ENCODE measurements at regions not wholly inside any gene's neighbourhood (a gene's known extent, or its start where the extent isn't known, plus 50 kb on each side); places are given as distances from the start of the nearest gene placed in this dataset.
"Not testable (repeated sequence)": the region's sequence is repeated elsewhere in the genome, so short reads cannot be mapped to it uniquely, and the experiment has no call there.

- no peak for DNase-seq
Observed at GRCh38 chr1:191693797-191694196, 464.5 kb upstream of the RGS18 start.

GRCh38 chr1:191695865-191696264 is 462.4 kb upstream of the RGS18 start:
- no peak for DNase-seq

DNA sequence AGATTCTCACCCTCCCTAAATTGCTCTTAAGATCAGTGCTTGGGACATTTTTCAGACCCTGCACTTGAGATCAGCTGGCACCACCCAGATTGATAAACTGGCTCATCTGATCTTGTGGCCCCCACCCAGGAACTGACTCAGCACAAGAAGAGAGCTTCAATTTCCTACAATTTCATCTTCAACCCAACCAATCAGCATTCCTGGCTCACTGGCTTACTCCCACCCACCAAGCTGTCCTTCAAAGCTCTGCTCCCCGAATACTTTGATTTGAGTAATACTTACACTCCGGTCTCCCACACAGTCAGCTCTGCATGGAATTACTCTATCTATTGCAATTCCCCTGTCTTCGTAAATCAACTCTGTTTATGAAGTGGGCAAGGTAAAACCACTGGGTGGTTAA is 461.9 kb upstream of the RGS18 start:
- DNase-seq, result no peak

DNA sequence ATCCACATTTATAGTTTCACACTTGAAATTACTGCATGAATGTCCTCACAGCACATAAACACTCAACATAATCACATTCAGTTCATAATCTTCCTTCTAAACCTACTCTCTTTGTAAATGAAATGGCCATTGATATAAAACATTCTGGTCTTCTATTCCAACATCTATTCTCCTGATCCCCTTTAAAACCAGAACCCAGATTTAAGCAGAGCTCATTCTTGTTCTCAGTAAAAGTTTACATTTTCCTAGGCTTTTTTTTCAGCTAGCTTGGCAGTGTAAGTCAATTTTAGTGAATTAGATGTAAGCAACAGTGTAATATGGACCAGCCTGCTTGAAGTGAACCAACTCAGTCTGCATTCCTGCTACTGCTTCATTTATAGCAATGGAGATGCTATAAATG is 460.7 kb upstream of the RGS18 start:
- no peak for DNase-seq

- DNase-seq, result no peak
Observed at GRCh38 chr1:191698246-191698645, 460.0 kb upstream of the RGS18 start.

- no peak for DNase-seq
Observed at GRCh38 chr1:191699343-191699742, 458.9 kb upstream of the RGS18 start.

- DNase-seq, result no peak
Observed at GRCh38 chr1:191700922-191701321, 457.3 kb upstream of the RGS18 start.

- DNase-seq, result no peak
Observed at GRCh38 chr1:191702124-191702523, 456.1 kb upstream of the RGS18 start.

DNA sequence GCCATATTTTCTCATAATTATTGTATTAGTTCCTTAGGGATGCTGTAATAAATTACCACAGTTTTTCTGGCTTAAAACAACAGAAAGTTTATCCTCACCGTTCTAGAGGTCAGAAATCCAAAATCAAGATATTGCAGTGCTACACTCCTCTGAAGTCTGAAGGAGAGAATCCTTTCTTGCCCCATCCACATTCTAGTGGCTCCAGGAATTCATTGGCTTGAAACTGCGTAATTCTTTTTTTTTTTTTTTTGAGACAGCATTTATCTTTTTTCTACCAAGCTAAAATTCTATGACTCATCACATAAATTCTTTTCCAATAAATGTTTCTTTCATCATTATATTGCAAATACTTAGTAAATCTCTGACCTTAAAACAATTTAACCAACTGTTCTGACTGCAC is 451.0 kb upstream of the RGS18 start:
- DNase-seq, result no peak

DNA sequence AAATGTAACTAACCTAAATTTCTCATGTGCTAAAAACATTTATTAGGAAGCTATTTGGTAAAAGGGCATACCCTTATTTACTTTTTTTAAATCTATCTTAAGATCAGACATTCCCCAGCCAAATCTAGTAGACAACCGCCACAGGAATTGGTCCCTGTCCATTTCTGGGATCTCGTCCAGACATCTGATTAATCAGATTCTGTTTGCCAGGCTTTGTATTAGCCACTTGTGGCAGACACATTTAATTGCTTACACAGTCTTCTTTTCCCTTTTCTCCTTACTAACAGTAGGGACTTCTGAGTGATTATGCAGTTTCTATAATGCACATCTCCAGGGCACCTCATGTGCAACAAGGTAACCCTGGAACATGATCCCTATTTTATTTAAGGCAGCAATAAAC is 449.0 kb upstream of the RGS18 start:
- no peak for DNase-seq

- no peak for DNase-seq
Observed at GRCh38 chr1:191711961-191712360, 446.3 kb upstream of the RGS18 start.

- no peak for DNase-seq
Observed at GRCh38 chr1:191714845-191715244, 443.4 kb upstream of the RGS18 start.

GRCh38 chr1:191729742-191730141 is 428.5 kb upstream of the RGS18 start:
- DNase-seq, result no peak

- DNase-seq, result not testable (repeated sequence)
Observed at GRCh38 chr1:191731608-191732302, 426.5 kb upstream of the RGS18 start.

GRCh38 chr1:191734321-191734720 is 423.9 kb upstream of the RGS18 start:
- no peak for DNase-seq

- no peak for DNase-seq
Observed at GRCh38 chr1:191739544-191739943, 418.7 kb upstream of the RGS18 start.

- no peak for DNase-seq
Observed at GRCh38 chr1:191752342-191752741, 405.9 kb upstream of the RGS18 start.

DNA sequence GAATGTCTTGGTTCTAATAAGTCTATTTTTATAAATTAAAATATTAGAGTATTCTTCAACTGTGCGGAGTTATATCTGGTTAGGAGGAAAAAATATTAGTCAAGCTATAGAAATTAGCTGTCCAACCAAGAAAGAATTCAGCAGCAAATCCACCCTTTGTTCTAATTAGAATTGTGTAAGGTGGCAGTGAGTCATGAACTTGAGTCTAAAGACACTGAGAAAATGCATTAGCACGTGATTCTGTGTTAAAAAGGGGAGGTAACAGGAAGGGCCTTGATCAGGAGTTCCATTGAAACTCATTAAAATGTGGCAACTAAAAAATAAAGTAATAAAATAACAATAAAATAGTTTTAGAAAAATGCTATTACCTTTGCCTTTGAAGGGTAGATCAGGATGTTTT is 398.2 kb upstream of the RGS18 start:
- DNase-seq, result no peak

- no peak for DNase-seq
Observed at GRCh38 chr1:191788551-191788950, 369.7 kb upstream of the RGS18 start.

GRCh38 chr1:191798178-191798577 is 360.1 kb upstream of the RGS18 start:
- no peak for DNase-seq

DNA sequence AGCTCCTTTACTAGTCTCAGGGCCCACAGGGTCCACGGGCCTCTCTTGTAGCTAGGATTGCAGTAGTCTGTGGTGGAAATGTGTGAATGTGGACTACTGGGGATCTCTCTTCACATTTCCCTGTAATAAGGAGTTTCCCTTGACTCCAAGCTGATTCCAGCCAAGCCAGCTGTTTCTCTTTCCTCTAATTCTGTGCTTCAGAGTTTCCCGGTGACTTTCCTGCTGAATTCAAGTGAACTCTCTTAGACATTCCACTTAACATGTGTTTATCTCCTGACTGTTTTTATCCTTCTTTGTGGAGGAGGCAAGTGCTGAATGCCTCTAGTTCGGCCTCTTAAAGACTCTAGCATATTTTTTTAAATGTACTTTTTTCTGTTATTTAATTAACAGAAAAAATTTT is 354.0 kb upstream of the RGS18 start:
- DNase-seq, result no peak

GRCh38 chr1:191813593-191813992 is 344.7 kb upstream of the RGS18 start:
- not testable (repeated sequence) for DNase-seq

GRCh38 chr1:191818198-191818597 is 340.1 kb upstream of the RGS18 start:
- DNase-seq, result no peak

DNA sequence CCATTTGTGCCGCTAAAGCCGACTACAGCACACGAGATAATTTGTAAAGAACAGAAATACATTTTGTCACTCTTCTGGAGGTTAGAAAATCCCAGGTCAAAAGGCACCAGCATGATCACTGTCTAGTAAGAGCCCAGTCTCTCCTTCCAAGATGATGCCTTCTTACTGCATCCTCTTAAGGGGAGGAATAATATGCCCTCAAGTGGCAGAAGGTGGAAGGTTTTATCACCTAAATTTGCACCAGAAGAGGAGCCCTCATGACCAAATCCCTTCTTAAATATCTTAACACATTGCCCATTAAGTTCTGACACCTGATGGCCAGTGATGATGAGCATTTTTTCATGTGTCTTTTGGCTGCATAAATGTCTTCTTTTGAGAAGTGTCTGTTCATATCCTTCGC is 326.7 kb upstream of the RGS18 start:
- DNase-seq, result no peak

GRCh38 chr1:191839891-191840290 is 318.4 kb upstream of the RGS18 start:
- no peak for DNase-seq
